HK-2 (cell line): ENCODE measurements at regions not wholly inside any gene's neighbourhood (a gene's known extent, or its start where the extent isn't known, plus 50 kb on each side); places are given as distances from the start of the nearest gene placed in this dataset.
"Not testable (repeated sequence)": the region's sequence is repeated elsewhere in the genome, so short reads cannot be mapped to it uniquely, and the experiment has no call there.

Experiments used
- DNase-seq: peaks from one replicate; pipeline ENCODE4 v3.0.0-alpha.2; 2018; ENCODE audit not compliant: unreplicated experiment

GRCh38 chr5:28808967-28809810, 1770.8 kb upstream of the CDH9 start:
- DNase-seq: no peak

- no peak for DNase-seq
Measured at GRCh38 chr5:28807195-28807729, 1768.9 kb upstream of the CDH9 start.

GRCh38 chr5:28799035-28799434, 1760.6 kb upstream of the CDH9 start:
- DNase-seq: not testable (repeated sequence)

- no peak for DNase-seq
Measured at GRCh38 chr5:28788954-28789353, 1750.6 kb upstream of the CDH9 start.

GRCh38 chr5:28780083-28780692, 1741.8 kb upstream of the CDH9 start:
- DNase-seq: no peak

- no peak for DNase-seq
Measured at GRCh38 chr5:28779161-28779754, 1740.9 kb upstream of the CDH9 start.

GRCh38 chr5:28770307-28770706, 1731.9 kb upstream of the CDH9 start:
- no peak for DNase-seq

GRCh38 chr5:28766565-28767158, 1728.3 kb upstream of the CDH9 start:
- DNase-seq: no peak

GRCh38 chr5:28751396-28751795, 1713.0 kb upstream of the CDH9 start:
- no peak for DNase-seq

- DNase-seq: no peak
Measured at GRCh38 chr5:28750251-28750650, 1711.9 kb upstream of the CDH9 start.

- DNase-seq: no peak
Measured at GRCh38 chr5:28748446-28748845, 1710.1 kb upstream of the CDH9 start.

GRCh38 chr5:28743716-28744110, 1705.3 kb upstream of the CDH9 start:
- DNase-seq: no peak

- DNase-seq: no peak
Measured at GRCh38 chr5:28743025-28743715, 1704.8 kb upstream of the CDH9 start.

- no peak for DNase-seq
Measured at GRCh38 chr5:28737682-28738081, 1699.3 kb upstream of the CDH9 start.

- no peak for DNase-seq
Measured at GRCh38 chr5:28737222-28737621, 1698.8 kb upstream of the CDH9 start.

GRCh38 chr5:28734396-28734795, 1696.0 kb upstream of the CDH9 start:
- no peak for DNase-seq

GRCh38 chr5:28729067-28729466, 1690.7 kb upstream of the CDH9 start:
- no peak for DNase-seq

- DNase-seq: no peak
Measured at GRCh38 chr5:28726815-28727214, 1688.4 kb upstream of the CDH9 start.

- DNase-seq: no peak
Measured at GRCh38 chr5:28725001-28725400, 1686.6 kb upstream of the CDH9 start.

- DNase-seq: no peak
Measured at GRCh38 chr5:28714907-28715698, 1676.7 kb upstream of the CDH9 start.

- no peak for DNase-seq
Measured at GRCh38 chr5:28710360-28710759, 1672.0 kb upstream of the CDH9 start.
